HG02763 (cell line): ENCODE measurements at regions not wholly inside any gene's neighbourhood (a gene's known extent, or its start where the extent isn't known, plus 50 kb on each side); places are given as distances from the start of the nearest gene placed in this dataset.

ENCODE experiments used
- ATAC-seq: cut with Tn5 transposase; IDR thresholded peaks from one replicate; pipeline ENCODE4 v1.9.1; 2021; ENCODE audit warnings: mild to moderate bottlenecking, moderate library complexity; ENCODE audit not compliant: unreplicated experiment

GRCh38 chr2:193712912-193713311, 1518.2 kb upstream of the TMEFF2 start:
- no peak for ATAC-seq

DNA sequence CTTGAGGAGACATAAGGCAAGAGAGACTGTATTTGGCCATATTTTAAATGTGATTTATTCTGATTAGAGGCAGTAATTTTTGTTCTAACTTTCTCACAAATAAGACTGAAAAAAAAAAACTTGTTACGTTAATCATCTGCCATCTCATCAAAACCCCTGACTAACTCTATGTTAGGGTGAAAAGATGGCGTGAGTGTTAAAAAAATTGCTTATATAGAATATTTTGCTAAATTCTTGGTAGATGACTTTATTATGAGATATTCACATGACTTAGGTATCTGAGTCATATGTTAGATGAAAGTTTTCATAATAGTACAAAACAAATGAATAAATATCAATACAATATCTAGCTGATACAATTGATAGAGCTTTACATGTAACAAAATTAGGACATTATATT, 1508.7 kb upstream of the TMEFF2 start:
- ATAC-seq = no peak

- no peak for ATAC-seq
These were observed 1506.8 kb upstream of the TMEFF2 start for GRCh38 chr2:193701484-193701883.

DNA sequence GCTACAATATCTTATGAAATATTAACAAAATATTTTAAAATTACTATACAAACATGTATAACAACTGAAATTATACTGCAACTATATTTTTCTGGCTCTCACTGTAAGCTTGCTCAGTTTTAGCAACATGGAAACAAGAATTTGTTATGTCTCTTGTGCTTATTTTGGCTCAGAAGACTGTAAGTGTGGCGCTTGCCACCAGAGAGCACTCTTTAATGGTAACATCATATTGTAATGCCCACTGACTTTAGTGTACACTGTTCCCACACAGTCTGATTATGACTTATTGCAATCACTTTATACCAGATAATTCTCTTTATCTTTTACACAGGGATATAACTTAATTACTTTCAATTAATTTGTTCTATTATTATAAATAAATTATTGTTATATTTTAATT, 1500.6 kb upstream of the TMEFF2 start:
- ATAC-seq = no peak

- ATAC-seq = no peak
These were observed 1499.0 kb upstream of the TMEFF2 start for GRCh38 chr2:193693758-193694157.

DNA sequence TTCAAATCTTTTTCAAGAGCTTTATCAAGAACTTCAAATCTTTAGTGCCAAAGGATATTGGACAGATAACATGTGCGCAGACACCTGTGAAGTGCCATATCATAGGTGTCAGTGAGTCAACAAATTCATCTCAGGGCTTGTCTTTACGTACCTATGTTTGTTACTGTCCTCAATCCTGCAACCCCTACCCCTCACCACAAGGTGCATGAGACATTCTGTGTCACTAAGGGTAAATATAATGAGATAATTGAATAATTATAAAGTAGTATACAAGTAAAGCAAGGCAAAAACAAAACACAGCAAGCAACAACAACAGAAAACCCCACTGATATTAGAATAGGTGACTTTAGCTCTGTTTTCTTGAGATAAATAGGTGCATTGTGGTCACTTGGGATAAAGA, 1495.8 kb upstream of the TMEFF2 start:
- no peak for ATAC-seq

- no peak for ATAC-seq
These were observed 1492.5 kb upstream of the TMEFF2 start for GRCh38 chr2:193687195-193687594.

DNA sequence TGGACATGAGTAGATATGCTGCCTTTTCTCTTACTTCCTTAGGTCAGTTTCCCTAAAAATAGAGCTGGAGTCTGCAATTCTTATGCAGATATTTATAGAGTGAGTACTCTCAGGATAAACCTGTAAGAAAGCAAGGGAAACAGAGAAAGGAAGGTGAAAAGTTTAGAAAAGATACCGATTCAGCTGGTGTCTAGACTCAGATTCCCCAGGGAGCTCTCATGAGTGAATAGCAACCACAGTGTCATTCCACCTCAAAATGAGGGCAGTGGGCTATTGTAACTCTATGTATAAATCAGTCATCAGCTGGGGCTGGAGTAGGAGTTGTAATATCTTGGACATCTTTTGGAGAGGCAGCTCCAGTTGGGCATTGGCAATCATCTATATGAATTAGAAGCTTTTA, 1485.1 kb upstream of the TMEFF2 start:
- ATAC-seq = no peak

GRCh38 chr2:193670478-193670877, 1475.7 kb upstream of the TMEFF2 start:
- no peak for ATAC-seq

- ATAC-seq = no peak
These were observed 1474.0 kb upstream of the TMEFF2 start for GRCh38 chr2:193668557-193669323.

- no peak for ATAC-seq
These were observed 1433.2 kb upstream of the TMEFF2 start for GRCh38 chr2:193627927-193628272.

GRCh38 chr2:193627187-193627926, 1432.6 kb upstream of the TMEFF2 start:
- no peak for ATAC-seq

- ATAC-seq = no peak
These were observed 1413.7 kb upstream of the TMEFF2 start for GRCh38 chr2:193608451-193608850.

GRCh38 chr2:193590831-193591230, 1396.1 kb upstream of the TMEFF2 start:
- no peak for ATAC-seq

- peak; percentile 81 for ATAC-seq
These were observed 1389.8 kb upstream of the TMEFF2 start for GRCh38 chr2:193584522-193584938.

- ATAC-seq = no peak
These were observed 1389.1 kb upstream of the TMEFF2 start for GRCh38 chr2:193583638-193584400.

GRCh38 chr2:193581807-193582206, 1387.1 kb upstream of the TMEFF2 start:
- ATAC-seq = no peak

DNA sequence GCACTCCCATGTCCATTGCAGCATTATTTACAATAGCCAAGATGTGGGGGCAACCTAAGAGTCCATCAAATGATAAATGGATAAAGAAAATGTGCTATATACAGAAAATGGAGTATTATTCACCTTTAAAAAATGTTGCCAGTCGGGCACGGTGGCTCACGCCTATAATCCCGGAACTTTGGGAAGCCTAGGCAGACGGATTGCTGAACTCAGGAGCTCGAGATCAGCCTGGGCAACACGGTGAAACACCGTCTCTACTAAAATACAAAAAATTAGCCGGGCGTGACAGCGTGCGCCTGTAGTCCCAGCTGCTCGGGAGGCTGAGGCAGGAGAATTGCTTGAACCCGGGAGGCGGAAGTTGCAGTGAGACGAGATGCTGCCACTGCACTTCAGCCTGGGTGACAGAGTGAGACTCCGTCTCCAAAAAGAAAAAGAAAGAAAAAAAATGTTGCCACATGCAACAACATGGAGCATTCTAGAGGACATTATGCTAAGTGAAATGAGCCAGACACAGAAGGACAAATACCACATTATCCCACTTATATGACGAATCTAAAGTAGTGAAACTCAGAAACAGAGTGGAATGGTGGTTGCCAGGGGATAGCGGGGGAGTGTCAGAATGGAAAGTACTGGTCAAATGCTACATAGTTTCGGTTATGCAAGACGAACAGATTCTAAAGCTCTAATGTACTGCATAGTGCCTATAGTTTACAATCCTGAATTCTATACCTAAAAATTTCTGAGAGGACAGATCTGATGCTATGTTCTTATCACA, 1385.6 kb upstream of the TMEFF2 start:
- no peak for ATAC-seq

DNA sequence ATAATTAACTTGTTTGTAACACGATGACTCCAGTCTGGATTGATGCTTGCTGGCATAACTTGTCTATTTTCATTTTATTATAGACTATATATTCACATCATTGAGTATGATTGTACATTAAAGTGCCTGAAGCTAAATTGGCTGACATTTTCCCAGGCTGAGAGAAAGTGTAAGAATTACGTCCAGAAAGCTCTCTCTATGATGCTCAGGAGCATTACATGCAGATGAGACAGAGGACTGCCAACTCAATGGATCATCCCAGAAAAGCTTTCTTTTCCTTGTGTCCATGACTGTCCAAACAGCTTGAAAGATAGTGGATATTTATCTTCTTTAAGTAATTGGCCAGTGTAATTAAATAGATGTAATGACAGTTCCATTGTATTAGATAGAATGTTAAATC, 1372.2 kb upstream of the TMEFF2 start:
- no peak for ATAC-seq

- no peak for ATAC-seq
These were observed 1371.5 kb upstream of the TMEFF2 start for GRCh38 chr2:193566276-193566675.

DNA sequence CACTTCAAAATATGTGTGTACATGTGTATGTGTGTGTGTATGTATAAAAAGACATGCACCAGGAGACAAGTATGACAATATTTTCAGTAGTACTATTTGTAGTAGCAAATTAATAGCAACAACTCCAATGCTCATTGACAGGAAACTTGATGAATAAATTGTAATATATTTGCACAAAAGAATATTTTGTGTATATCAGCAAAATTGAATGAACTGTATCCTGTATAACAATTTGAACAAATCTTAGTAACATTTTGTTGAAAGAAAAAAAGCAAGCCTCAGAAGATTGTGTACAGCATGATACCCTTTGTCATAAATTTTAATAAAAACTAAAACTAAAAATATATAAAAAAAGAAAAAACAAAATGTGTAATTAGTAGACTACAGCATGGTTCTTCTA, 1367.3 kb upstream of the TMEFF2 start:
- ATAC-seq = no peak
